Putamen (tissue), 1 donor: ENCODE measurements at regions not wholly inside any gene's neighbourhood (a gene's known extent, or its start where the extent isn't known, plus 50 kb on each side); places are given as distances from the start of the nearest gene placed in this dataset.

Experiments used
- DNase-seq: peaks from one replicate; pipeline ENCODE4 v3.0.0-alpha.2; 2016; ENCODE audit warnings: low spot score

- DNase-seq, result no peak
Measured at GRCh38 chr5:161757223-161757622, 71.7 kb downstream of the GABRA6 start.

DNA sequence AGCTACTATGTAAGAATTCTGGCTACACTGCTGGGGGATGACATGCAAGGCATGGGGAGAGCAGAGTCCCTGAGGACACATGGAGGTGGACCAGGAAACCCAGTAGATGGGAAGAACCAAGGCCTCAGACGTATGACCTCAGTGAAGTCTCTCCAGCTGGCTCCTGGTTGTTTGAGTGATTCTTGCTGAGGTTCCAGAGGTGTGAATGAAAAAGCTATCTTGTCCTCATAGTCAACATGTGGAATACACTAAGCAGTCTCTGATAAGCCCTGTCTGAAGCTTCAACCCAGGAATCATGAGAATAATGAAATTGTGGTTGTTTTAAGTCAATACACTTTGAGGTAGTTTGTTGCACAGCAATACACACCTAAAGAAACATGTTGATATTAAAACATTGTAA, 78.0 kb downstream of the GABRA6 start:
- no peak for DNase-seq

DNA sequence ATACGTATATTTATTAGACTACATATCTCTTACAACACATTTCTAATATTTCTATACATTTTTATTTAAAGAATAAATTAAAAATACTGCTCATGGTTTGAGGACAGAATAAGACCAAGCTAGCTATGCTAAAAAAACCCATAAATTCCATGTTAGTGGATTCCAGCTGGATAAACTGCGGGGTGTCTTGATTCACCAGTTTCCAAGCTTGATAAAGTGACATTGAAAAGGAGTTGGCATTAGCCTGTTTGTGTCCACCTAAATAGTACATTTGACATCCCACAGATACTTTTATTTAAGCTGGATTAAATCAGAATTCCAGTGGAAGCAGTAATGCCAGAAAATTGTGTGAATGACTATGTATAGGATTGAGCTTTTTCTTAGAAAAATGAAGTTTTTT, 80.1 kb downstream of the GABRA6 start:
- DNase-seq, result no peak

GRCh38 chr5:161775891-161776290, 72.0 kb upstream of the GABRA1 start:
- no peak for DNase-seq

DNA sequence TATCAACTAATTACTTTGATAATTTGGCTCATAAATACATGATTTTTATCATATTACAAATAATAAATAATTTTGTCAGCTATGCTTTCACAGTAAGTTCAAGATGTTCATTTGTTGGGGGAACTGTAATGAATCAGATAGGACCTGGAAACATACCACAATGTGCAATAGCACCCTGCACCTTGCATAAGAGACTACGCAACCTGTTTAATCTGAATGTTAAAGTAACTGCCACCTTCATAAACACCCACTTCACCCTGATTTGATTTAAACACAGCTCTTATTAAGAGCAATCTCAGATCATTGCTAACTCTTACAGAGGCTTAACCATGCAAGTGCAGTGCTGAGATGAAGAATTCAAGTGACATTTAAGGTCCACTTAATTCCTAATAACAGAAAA, 69.1 kb upstream of the GABRA1 start:
- DNase-seq, result peak; percentile 69

GRCh38 chr5:161783297-161783696, 64.6 kb upstream of the GABRA1 start:
- DNase-seq, result no peak

DNA sequence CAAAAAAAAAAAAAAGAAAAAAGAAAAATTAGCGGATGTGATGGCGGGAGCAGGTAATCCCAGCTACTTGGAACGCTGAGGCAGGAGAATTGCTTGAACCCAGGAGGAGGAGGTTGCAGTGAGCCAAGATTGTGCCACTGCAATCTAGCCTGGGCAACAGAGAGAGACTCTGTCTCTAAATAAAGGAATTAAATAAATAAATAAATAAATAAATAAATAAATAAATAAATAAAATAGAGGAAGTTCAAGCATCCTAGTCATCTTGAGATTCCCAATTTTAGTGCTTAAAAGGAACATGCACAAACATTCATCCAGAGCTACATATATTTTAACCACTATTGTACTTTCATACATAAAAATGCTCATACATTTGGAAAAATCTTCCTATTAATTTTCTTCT, 61.2 kb upstream of the GABRA1 start:
- DNase-seq, result no peak

- no peak for DNase-seq
Measured at GRCh38 chr5:161790926-161791325, 57.0 kb upstream of the GABRA1 start.
